Keratinocyte (primary cell): ENCODE measurements at regions not wholly inside any gene's neighbourhood (a gene's known extent, or its start where the extent isn't known, plus 50 kb on each side); places are given as distances from the start of the nearest gene placed in this dataset.

ENCODE experiments used
- DNase-seq: peaks from one replicate; pipeline ENCODE4 v3.0.0-alpha.2; 2011; ENCODE audit warnings: low read depth, missing footprints, low spot score
- FAIRE-seq: peaks from 2 replicates; lab custom pipeline; 2011; peaks lifted over from hg19 to GRCh38; lab: Jason Lieb, UNC
- H2AFZ ChIP-seq: 2 replicates; pipeline ENCODE4 v1.6.0; 2012; ENCODE audit warnings: low read length, control low read depth, inconsistent platforms; ENCODE audit not compliant: control insufficient read depth
- H3K27ac ChIP-seq: 2 replicates; pipeline ENCODE4 v1.5.1; 2011; ENCODE audit warnings: low read length; ENCODE audit not compliant: control insufficient read depth, insufficient read depth
- H3K27me3 ChIP-seq: 3 replicates; pipeline ENCODE4 v1.6.0; 2011; ENCODE audit warnings: low read length; ENCODE audit not compliant: control insufficient read depth, insufficient read depth; ENCODE audit errors: extremely low read depth
- H3K36me3 ChIP-seq, 2 experiments: 2 replicates in 1 of 2; 3 replicates in 1 of 2; pipeline ENCODE4 v1.5.1; 2011; ENCODE audit warnings: low read length in 2 of 2, mild to moderate bottlenecking in 1 of 2; ENCODE audit not compliant: control insufficient read depth in 2 of 2, insufficient read depth in 2 of 2; ENCODE audit errors: extremely low read depth in 1 of 2
- H3K4me1 ChIP-seq: 3 replicates; pipeline ENCODE4 v1.5.1; 2011; ENCODE audit warnings: low read length; ENCODE audit not compliant: control insufficient read depth, insufficient read depth; ENCODE audit errors: extremely low read depth
- H3K4me2 ChIP-seq: 3 replicates; pipeline ENCODE4 v1.6.0; 2011; ENCODE audit warnings: low read depth, low read length; ENCODE audit not compliant: control insufficient read depth, insufficient read depth; ENCODE audit errors: extremely low read depth
- H3K4me3 ChIP-seq, 3 experiments: fragments of 200-600 bp in 1 of 3; sonication (generic) in 1 of 3; 2 replicates in 2 of 3; 3 replicates in 1 of 3; pipeline ENCODE4 v1.5.1; 2011 to 2016; ENCODE audit warnings: low read length in 3 of 3, mild to moderate bottlenecking in 3 of 3, control low read depth in 2 of 3, inconsistent platforms in 1 of 3, low read depth in 1 of 3, mixed read lengths in 1 of 3, mixed run types in 1 of 3, moderate library complexity in 1 of 3; ENCODE audit not compliant: control insufficient read depth in 2 of 3, insufficient read depth in 2 of 3; ENCODE audit errors: extremely low read depth in 1 of 3
- H3K79me2 ChIP-seq: 2 replicates; pipeline ENCODE4 v1.6.0; 2012; ENCODE audit warnings: low read length; ENCODE audit not compliant: control insufficient read depth, insufficient read depth
- H3K9ac ChIP-seq: 3 replicates; pipeline ENCODE4 v1.6.0; 2011; ENCODE audit warnings: low read length; ENCODE audit not compliant: control insufficient read depth, insufficient read depth; ENCODE audit errors: extremely low read depth
- H3K9me1 ChIP-seq: 3 replicates; pipeline ENCODE4 v1.6.0; 2011; ENCODE audit warnings: low read length; ENCODE audit not compliant: control insufficient read depth, insufficient read depth; ENCODE audit errors: extremely low read depth
- H3K9me3 ChIP-seq: 2 replicates; pipeline ENCODE4 v1.5.1; 2012; ENCODE audit warnings: low read depth, low read length; ENCODE audit not compliant: control insufficient read depth
- H4K20me1 ChIP-seq: 3 replicates; pipeline ENCODE4 v1.6.0; 2011; ENCODE audit warnings: low read length; ENCODE audit not compliant: control insufficient read depth, insufficient read depth; ENCODE audit errors: extremely low read depth
- EZH2 ChIP-seq: IDR thresholded peaks from one replicate; pipeline ENCODE4 v1.6.1; 2012; ENCODE audit warnings: inconsistent platforms, mild to moderate bottlenecking, low read length, moderate library complexity
- dilution Hi-C: fragments of 300-500 bp; cut with MboI; formaldehyde crosslinking; loops from one replicate; pipeline ENCODE4 v1.7.0; 2020; ENCODE audit warnings: low sequenced_read_pairs; ENCODE audit not compliant: extremely low pct_ligation_motif_present
- TF ChIP-seq, protein P1 (sequence below), 3 experiments: IDR thresholded peaks in 1 of 3; conservative IDR thresholded peaks in 1 of 3; optimal IDR thresholded peaks in 1 of 3; 2 replicates in 2 of 3; 3 replicates in 1 of 3; pipeline versions ENCODE3 to v1.5.1; 2011; ENCODE audit warnings: low read length in 3 of 3, mild to moderate bottlenecking in 3 of 3, moderate library complexity in 2 of 3, control low read depth in 1 of 3, inconsistent platforms in 1 of 3; ENCODE audit not compliant: insufficient read depth in 2 of 3; ENCODE audit errors: extremely low read depth in 1 of 3

- TF ChIP-seq EZH2, result no peak
- TF ChIP-seq, protein P1, sequence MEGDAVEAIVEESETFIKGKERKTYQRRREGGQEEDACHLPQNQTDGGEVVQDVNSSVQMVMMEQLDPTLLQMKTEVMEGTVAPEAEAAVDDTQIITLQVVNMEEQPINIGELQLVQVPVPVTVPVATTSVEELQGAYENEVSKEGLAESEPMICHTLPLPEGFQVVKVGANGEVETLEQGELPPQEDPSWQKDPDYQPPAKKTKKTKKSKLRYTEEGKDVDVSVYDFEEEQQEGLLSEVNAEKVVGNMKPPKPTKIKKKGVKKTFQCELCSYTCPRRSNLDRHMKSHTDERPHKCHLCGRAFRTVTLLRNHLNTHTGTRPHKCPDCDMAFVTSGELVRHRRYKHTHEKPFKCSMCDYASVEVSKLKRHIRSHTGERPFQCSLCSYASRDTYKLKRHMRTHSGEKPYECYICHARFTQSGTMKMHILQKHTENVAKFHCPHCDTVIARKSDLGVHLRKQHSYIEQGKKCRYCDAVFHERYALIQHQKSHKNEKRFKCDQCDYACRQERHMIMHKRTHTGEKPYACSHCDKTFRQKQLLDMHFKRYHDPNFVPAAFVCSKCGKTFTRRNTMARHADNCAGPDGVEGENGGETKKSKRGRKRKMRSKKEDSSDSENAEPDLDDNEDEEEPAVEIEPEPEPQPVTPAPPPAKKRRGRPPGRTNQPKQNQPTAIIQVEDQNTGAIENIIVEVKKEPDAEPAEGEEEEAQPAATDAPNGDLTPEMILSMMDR (optimal IDR thresholded peaks at IDR 0.05 in 1 of 3, IDR thresholded peaks at IDR 0.05 in 1 of 3, conservative IDR thresholded peaks at IDR 0.05 in 1 of 3; ENCODE audit: extremely low read depth in 1 of 3, insufficient read depth in 2 of 3, low read length in 3 of 3), result no peak
- H3K4me2 ChIP-seq, result no peak overlapping the region
- H4K20me1 ChIP-seq, result no peaks in the 10 kb centered on the region
- no peaks in the 10 kb centered on the region for H3K79me2 ChIP-seq
- H3K27me3 ChIP-seq, result no peaks in the 10 kb centered on the region
- no peak overlapping the region for H3K9ac ChIP-seq
- H3K9me1 ChIP-seq, result no peaks in the 10 kb centered on the region
- no peak overlapping the region for H3K4me3 ChIP-seq
- H3K36me3 ChIP-seq, result no peaks in the 10 kb centered on the region
- dilution Hi-C loops, result no loop called here
- H3K9me3 ChIP-seq, result no peaks in the 10 kb centered on the region
- no peak for DNase-seq
- H2AFZ ChIP-seq, result no peak overlapping the region
- FAIRE-seq, result no peak
- no peaks in the 10 kb centered on the region for H3K4me1 ChIP-seq
- H3K27ac ChIP-seq, result no peak overlapping the region
These were observed 108.8 kb upstream of the MCTP2 start for GRCh38 chr15:94122516-94122915.

- FAIRE-seq, result peak; percentile 83
- no peaks in the 10 kb centered on the region for H3K27me3 ChIP-seq
- dilution Hi-C loops, result no loop called here
These were observed 111.2 kb upstream of the MCTP2 start for GRCh38 chr15:94119923-94120775.

More at GRCh38 chr15:94119923-94120775, 111.2 kb upstream of the MCTP2 start:
- Histone ChIP-seq H3K4me3 (no peak overlapping the region), H3K79me2 (no peaks in the 10 kb centered on the region), H3K9ac (no peak overlapping the region), H3K9me1 (no peaks in the 10 kb centered on the region), H3K4me1 (no peaks in the 10 kb centered on the region), H2AFZ (peak overlapping the region; percentile 16), H3K4me2 (no peak overlapping the region), H3K27ac (no peak overlapping the region), H3K36me3 (no peaks in the 10 kb centered on the region), H3K9me3 (no peaks in the 10 kb centered on the region), H4K20me1 (no peaks in the 10 kb centered on the region)
- peak; percentile 57 for DNase-seq
- TF ChIP-seq, protein P1 (optimal IDR thresholded peaks at IDR 0.05 in 1 of 3, IDR thresholded peaks at IDR 0.05 in 1 of 3, conservative IDR thresholded peaks at IDR 0.05 in 1 of 3; ENCODE audit: extremely low read depth in 1 of 3, insufficient read depth in 2 of 3, low read length in 3 of 3), result peak; percentile 90 to 99 (median 97)
- TF ChIP-seq EZH2, result no peak
